DMS79 treated with DMSO at 0.1 percent for 48 hours (cell line): ENCODE measurements at regions not wholly inside any gene's neighbourhood (a gene's known extent, or its start where the extent isn't known, plus 50 kb on each side); places are given as distances from the start of the nearest gene placed in this dataset.

Experiments used
- DNase-seq: peaks from one replicate; lab custom pipeline; 2025; lab: John Stamatoyannopoulos, UW

DNA sequence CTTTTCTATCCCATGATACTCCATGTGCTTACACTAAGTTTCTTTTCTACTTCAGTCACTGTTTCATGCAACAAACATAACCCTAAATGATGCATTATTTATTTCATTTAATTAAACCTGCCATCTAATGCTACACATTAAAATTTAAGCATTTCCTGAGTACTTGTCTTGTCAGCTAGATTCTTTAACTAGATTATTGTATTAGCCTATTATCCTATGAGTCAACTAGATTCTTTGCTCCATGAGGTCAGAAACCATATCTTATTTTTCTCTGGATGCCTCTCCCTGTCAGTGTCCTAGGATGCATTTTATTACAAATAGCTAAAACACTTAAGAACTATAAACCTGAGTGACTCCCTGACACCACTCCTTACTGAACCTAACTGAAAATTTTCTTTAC is 652.4 kb downstream of the SLC4A3 start:
- no peak for DNase-seq

DNA sequence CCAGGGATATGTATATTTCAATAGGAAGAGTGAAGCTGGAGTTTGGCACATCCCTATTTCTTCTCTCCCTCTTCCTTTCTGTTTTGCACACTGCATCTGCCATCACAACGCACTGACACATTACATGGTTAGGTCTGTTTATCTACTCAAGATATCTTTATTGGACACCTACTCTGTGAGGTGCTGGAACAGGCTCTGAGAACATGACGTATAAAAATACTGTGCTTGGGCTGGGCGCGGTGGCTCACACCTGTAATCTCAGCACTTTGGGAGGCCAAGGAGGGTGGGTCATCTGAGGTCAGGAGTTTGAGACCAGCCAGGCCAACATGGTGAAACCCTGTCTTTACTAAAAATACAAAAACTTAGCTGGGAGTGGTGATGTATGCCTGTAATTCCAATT is 653.3 kb downstream of the SLC4A3 start:
- DNase-seq = no peak

GRCh38 chr2:220281771-220282170 is 654.3 kb downstream of the SLC4A3 start:
- no peak for DNase-seq

GRCh38 chr2:220282236-220282635 is 654.8 kb downstream of the SLC4A3 start:
- no peak for DNase-seq

- DNase-seq = no peak
Measured at GRCh38 chr2:220293966-220294365, 666.5 kb downstream of the SLC4A3 start.

GRCh38 chr2:220296174-220296573 is 668.7 kb downstream of the SLC4A3 start:
- DNase-seq = no peak

GRCh38 chr2:220297093-220297492 is 669.7 kb downstream of the SLC4A3 start:
- no peak for DNase-seq

GRCh38 chr2:220300806-220301205 is 673.4 kb downstream of the SLC4A3 start:
- DNase-seq = no peak

DNA sequence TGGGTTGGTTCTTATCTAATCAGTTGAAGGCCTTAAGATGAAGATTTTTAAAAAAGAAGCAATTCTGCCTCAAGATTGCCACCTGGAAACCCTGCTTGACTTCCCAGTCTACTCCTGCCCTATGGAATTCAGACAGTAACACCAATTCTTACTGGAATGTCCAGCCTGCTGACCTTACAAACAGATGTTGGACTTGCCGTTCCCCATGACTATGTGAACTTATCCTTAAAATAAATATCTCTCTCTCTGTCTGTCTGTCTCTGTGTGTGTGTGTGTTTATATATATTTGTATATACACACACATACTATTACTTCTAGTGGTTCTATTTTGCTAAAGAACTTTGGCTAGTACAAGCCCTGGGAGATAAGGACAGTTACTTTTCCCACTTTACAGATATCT is 675.3 kb downstream of the SLC4A3 start:
- no peak for DNase-seq

DNA sequence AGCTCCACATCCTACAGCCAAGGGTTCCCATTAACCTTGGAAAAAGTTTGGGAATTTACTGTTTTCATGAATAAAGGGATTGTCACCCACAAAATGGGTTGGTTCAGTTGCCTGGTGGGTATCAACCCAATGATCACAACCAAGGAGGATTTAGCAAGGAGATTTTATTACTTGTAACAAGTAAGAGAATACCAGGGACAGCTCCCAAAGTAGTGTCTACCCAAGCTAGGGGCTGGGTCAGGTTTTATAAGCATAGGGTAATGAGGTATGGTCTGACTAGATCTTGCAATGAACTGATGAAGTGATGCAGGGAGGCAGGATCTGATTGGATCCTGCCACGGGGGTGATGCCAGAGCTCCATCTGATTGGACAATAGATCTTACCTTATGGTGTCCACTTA is 681.8 kb downstream of the SLC4A3 start:
- no peak for DNase-seq

- DNase-seq = peak; percentile 87
Measured at GRCh38 chr2:220310451-220310861, 683.0 kb downstream of the SLC4A3 start.

DNA sequence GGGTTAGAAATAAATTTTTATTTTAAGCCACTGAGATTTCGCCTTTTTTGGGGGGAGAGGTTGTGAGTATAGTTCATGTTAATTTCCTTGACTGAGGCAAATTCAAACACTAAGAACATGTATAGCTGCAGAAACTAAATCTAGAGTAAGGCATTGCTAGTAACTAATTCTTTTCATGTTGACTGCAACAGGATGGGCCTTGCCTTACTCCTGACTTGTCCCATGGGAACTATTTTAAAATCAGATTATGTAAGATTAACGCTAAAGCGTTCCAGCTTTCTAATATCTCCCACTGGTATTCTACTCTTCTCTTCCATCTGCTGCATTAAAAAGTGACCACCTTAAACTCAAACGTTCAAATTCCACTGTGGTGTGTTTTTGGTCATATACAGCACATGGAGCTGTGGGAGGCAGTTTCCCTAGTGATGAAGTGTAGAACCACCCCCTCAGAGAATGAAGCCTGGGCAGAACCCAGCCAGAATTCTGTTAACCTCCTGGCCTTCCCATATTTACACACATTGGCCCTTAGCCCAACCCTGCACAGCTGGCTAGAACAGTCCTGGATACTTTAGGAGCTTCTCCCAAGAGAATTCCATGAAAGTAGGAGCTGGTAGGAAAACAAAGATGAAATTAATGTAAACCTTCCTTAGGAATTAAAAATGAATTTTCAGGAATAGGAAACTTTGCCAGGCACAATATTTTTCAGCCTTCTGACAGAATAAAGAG is 687.8 kb downstream of the SLC4A3 start:
- DNase-seq = no peak

GRCh38 chr2:220318037-220318436 is 690.6 kb downstream of the SLC4A3 start:
- no peak for DNase-seq

DNA sequence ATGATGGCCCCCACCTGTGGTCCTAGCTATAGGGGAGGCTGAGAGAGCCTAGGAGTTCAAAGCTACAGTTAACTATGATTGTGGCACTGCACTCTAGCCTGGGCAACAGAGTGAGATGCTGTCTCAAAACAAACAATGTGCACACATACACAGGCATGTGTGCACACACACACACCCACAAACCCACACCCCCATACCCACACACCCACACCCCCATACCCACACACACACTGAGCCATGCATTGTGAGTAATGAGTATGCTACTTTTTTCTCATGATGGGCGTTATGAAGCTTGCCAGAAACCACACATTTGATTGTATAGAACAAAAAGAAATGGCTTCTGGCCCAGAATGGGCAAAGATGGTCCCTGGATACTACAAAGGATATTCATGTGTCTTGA is 691.1 kb downstream of the SLC4A3 start:
- DNase-seq = no peak

- DNase-seq = peak; percentile 81
Measured at GRCh38 chr2:220320326-220320725, 692.9 kb downstream of the SLC4A3 start.

GRCh38 chr2:220332886-220333285 is 705.5 kb downstream of the SLC4A3 start:
- no peak for DNase-seq

- no peak for DNase-seq
Measured at GRCh38 chr2:220334210-220334609, 706.8 kb downstream of the SLC4A3 start.

DNA sequence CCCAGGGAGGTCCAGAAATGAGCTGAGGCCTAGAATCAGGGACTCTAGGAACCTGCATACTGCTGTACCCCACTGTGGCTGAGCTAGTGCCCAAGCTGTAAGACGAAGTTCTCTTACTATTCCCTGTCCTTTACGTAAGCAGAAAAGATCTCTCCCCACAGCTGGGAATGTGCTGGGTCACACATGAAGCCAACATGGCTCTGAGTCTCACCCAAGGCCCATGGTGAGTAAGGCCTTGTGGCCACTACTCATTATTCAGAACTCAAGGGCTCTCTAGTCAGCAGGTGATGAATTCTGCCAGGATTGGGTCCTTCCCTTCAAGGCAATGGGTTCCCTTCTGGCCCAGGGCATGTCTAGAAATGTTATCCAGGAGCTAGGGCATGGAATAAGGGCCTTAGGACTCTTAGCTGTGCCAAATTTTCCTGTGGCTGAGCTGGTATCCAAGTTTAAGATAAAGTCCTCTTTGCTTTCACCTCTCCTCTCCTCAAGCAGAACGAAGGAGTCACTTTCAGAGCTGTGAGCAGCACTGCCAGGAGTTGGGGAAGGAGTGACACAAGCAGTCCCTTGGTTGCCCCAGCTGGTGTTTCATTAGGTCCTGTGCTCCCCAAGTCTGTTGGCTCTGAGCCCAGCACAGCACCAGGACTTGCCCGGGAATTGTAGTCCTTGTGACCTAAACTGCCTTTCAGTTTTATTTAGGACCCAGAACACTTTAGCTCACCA is 707.6 kb downstream of the SLC4A3 start:
- DNase-seq = peak; percentile 57

GRCh38 chr2:220335591-220335915 is 708.1 kb downstream of the SLC4A3 start:
- DNase-seq = no peak

- no peak for DNase-seq
Measured at GRCh38 chr2:220336771-220337170, 709.3 kb downstream of the SLC4A3 start.

GRCh38 chr2:220337611-220338440 is 710.4 kb downstream of the SLC4A3 start:
- no peak for DNase-seq

GRCh38 chr2:220341014-220341413 is 713.6 kb downstream of the SLC4A3 start:
- DNase-seq = no peak

- no peak for DNase-seq
Measured at GRCh38 chr2:220346919-220347318, 719.5 kb downstream of the SLC4A3 start.
